ENCODE measurements at regions not wholly inside any gene's neighbourhood (a gene's known extent, or its start where the extent isn't known, plus 50 kb on each side); places are given as distances from the start of the nearest gene placed in this dataset.

- H3K27me3 ChIP-seq (ENCODE audit: insufficient read depth, low read length) = no peaks in the 10 kb centered on the region
- no peaks in the 10 kb centered on the region for H3K9me3 ChIP-seq (ENCODE audit: low read depth, low read length)
These were observed 560.3 kb upstream of the SMIM31 start for GRCh38 chr4:164193676-164194075.

GRCh38 chr4:164197556-164197955 is 556.4 kb upstream of the SMIM31 start:
- Histone ChIP-seq H3K27me3 (ENCODE audit: insufficient read depth, low read length) (no peaks in the 10 kb centered on the region), H3K4me1 (ENCODE audit: insufficient read depth, low read length) (no peaks in the 10 kb centered on the region), H3K9me3 (ENCODE audit: low read depth, low read length) (no peaks in the 10 kb centered on the region), H3K4me3 (ENCODE audit: low read length) (no peak overlapping the region)

More at GRCh38 chr4:164193676-164194075, 560.3 kb upstream of the SMIM31 start:
- H3K4me1 ChIP-seq (ENCODE audit: insufficient read depth, low read length) = no peaks in the 10 kb centered on the region
- no peak overlapping the region for H3K4me3 ChIP-seq (ENCODE audit: low read length)

- H3K27me3 ChIP-seq (ENCODE audit: insufficient read depth, low read length) = no peaks in the 10 kb centered on the region
- H3K9me3 ChIP-seq (ENCODE audit: low read depth, low read length) = no peaks in the 10 kb centered on the region
- H3K4me1 ChIP-seq (ENCODE audit: insufficient read depth, low read length) = no peaks in the 10 kb centered on the region
- no peak overlapping the region for H3K4me3 ChIP-seq (ENCODE audit: low read length)
These were observed 550.5 kb upstream of the SMIM31 start for GRCh38 chr4:164203476-164203875.

DNA sequence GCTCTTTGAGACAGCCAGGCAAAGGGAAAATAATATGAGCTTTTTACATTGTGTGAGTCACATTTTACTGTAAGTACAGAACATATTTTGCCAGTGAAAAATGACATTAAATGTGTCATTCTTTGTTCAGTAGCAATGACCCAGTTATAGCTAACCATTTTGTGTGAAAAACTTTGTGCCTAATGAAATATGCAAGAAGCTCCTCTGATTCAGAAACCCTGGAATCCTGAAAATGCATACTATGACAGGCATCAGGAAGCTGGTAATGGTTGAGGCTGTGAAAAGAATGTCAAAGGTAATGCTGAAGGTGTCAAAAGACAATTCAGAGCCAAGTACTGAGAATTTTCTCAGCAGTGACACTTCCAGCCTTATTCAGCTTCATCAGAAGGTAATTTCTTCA is 549.5 kb upstream of the SMIM31 start:
- H3K4me3 ChIP-seq (ENCODE audit: low read length) = no peak overlapping the region

DNA sequence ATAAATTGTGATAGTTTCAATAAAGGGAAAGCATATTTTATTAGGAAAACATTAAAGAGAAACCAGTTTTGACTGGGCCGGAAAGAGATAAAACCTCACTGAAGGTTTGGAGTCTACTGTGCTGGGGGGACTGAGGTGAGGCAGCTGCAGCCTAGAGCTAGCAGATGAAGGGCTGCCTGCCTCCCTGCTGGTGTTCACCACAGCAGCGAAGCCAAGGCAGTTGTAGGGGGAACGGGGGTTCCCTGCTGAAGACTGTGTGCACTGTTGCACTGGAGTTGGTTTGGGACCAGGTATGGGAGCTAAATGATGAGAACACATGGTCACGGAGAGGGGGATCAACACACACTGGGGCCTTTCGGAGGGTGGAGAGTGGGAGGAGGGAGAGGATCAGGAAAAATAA is 546.5 kb upstream of the SMIM31 start:
- H3K4me3 ChIP-seq (ENCODE audit: low read length) = no peak overlapping the region
- no peaks in the 10 kb centered on the region for H3K9me3 ChIP-seq (ENCODE audit: low read depth, low read length)
- H3K27me3 ChIP-seq (ENCODE audit: insufficient read depth, low read length) = no peaks in the 10 kb centered on the region
- no peaks in the 10 kb centered on the region for H3K4me1 ChIP-seq (ENCODE audit: insufficient read depth, low read length)

More for the DNA sequence above, 549.5 kb upstream of the SMIM31 start:
- H3K4me1 ChIP-seq (ENCODE audit: insufficient read depth, low read length) = no peaks in the 10 kb centered on the region
- no peaks in the 10 kb centered on the region for H3K9me3 ChIP-seq (ENCODE audit: low read depth, low read length)
- H3K27me3 ChIP-seq (ENCODE audit: insufficient read depth, low read length) = no peaks in the 10 kb centered on the region

DNA sequence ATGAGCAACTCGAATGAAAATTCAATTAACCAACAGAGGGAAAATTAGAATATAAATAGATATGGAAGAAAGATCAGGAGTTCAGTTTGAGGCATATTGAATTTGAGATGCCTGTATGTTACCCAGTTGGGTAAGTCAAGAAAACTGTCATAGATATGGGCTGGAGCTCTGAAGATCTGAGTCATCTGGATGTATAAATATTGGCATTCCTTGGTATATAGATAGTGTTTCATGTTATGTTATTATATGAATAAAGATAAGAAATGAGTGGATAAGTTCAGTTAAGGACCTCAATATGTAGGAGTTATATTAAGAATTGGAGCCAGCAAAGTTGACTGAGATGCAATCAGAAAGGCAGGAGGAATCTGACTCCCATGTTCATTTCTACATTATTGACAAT is 543.6 kb upstream of the SMIM31 start:
- no peaks in the 10 kb centered on the region for H3K4me1 ChIP-seq (ENCODE audit: insufficient read depth, low read length)
- no peak overlapping the region for H3K4me3 ChIP-seq (ENCODE audit: low read length)

GRCh38 chr4:164212134-164212533 is 541.8 kb upstream of the SMIM31 start:
- H3K27me3 ChIP-seq (ENCODE audit: insufficient read depth, low read length) = no peaks in the 10 kb centered on the region
- H3K4me1 ChIP-seq (ENCODE audit: insufficient read depth, low read length) = no peaks in the 10 kb centered on the region

More for the DNA sequence above, 543.6 kb upstream of the SMIM31 start:
- no peaks in the 10 kb centered on the region for H3K27me3 ChIP-seq (ENCODE audit: insufficient read depth, low read length)
- no peaks in the 10 kb centered on the region for H3K9me3 ChIP-seq (ENCODE audit: low read depth, low read length)

GRCh38 chr4:164212714-164213113 is 541.2 kb upstream of the SMIM31 start:
- Histone ChIP-seq H3K9me3 (ENCODE audit: low read depth, low read length) (no peaks in the 10 kb centered on the region), H3K4me1 (ENCODE audit: insufficient read depth, low read length) (no peaks in the 10 kb centered on the region), H3K27me3 (ENCODE audit: insufficient read depth, low read length) (no peaks in the 10 kb centered on the region), H3K4me3 (ENCODE audit: low read length) (no peak overlapping the region)

More at GRCh38 chr4:164212134-164212533, 541.8 kb upstream of the SMIM31 start:
- no peak overlapping the region for H3K4me3 ChIP-seq (ENCODE audit: low read length)
- no peaks in the 10 kb centered on the region for H3K9me3 ChIP-seq (ENCODE audit: low read depth, low read length)

DNA sequence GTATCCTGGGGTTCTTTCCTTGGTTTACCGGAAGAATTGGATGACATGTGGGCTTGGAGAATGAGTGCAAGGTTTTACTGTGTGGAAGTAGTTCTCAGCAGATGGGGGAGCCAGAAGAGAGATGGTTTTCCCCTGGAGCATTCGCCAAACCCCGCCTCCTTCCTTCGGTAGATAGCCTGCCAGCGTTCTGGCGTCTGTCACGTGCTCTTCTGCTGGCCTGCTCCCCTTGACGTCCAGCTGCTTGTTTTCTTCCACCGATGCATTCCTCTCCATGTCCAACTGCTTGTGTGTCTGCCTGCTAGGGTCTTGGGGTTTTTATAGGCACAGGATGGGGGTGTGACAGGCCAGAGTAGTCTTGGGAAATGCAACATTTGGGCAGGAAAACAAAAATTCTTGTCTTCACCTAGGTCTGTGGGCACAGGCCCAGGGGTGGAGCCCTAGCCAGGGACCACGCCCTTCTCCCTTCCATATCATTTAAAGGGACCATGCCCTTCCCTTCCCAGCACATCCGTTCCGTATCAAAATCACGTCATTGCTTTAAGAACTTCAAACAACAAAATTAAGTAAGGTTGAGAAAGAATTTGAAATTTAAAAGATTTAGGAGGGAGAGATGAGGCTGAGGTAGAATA is 538.7 kb upstream of the SMIM31 start:
- Histone ChIP-seq H3K4me3 (ENCODE audit: low read length) (no peak overlapping the region), H3K4me1 (ENCODE audit: insufficient read depth, low read length) (no peaks in the 10 kb centered on the region), H3K27me3 (ENCODE audit: insufficient read depth, low read length) (no peaks in the 10 kb centered on the region), H3K9me3 (ENCODE audit: low read depth, low read length) (no peaks in the 10 kb centered on the region)

GRCh38 chr4:164221631-164222030 is 532.3 kb upstream of the SMIM31 start:
- Histone ChIP-seq H3K4me3 (ENCODE audit: low read length) (no peak overlapping the region), H3K27me3 (ENCODE audit: insufficient read depth, low read length) (no peaks in the 10 kb centered on the region), H3K9me3 (ENCODE audit: low read depth, low read length) (no peaks in the 10 kb centered on the region), H3K4me1 (ENCODE audit: insufficient read depth, low read length) (no peaks in the 10 kb centered on the region)

GRCh38 chr4:164224871-164225270 is 529.1 kb upstream of the SMIM31 start:
- H3K4me3 ChIP-seq (ENCODE audit: low read length) = no peak overlapping the region
- H3K27me3 ChIP-seq (ENCODE audit: insufficient read depth, low read length) = no peaks in the 10 kb centered on the region
- no peaks in the 10 kb centered on the region for H3K9me3 ChIP-seq (ENCODE audit: low read depth, low read length)
- no peaks in the 10 kb centered on the region for H3K4me1 ChIP-seq (ENCODE audit: insufficient read depth, low read length)

GRCh38 chr4:164229255-164229654 is 524.7 kb upstream of the SMIM31 start:
- Histone ChIP-seq H3K9me3 (ENCODE audit: low read depth, low read length) (no peaks in the 10 kb centered on the region), H3K4me3 (ENCODE audit: low read length) (no peak overlapping the region), H3K4me1 (ENCODE audit: insufficient read depth, low read length) (no peaks in the 10 kb centered on the region), H3K27me3 (ENCODE audit: insufficient read depth, low read length) (no peaks in the 10 kb centered on the region)

DNA sequence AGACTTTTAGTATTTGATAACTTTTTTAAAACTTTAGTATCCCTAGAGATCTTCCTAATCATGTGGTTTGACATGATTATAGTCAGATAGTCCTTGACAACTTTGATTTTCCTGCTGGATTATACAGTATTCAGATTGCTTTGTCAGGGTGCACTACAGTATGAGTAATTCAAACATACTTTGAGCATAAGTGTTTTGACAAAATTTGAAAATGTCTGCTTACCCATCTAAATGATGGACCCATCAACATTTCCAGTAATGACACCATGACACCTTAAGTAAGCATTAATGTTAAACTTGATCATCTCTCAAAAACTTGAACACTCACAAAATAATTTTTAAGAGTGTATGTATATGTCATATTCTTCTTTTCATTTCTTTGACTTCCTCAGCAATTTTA is 514.5 kb upstream of the SMIM31 start:
- Histone ChIP-seq H3K4me3 (ENCODE audit: low read length) (no peak overlapping the region), H3K27me3 (ENCODE audit: insufficient read depth, low read length) (no peaks in the 10 kb centered on the region), H3K9me3 (ENCODE audit: low read depth, low read length) (no peaks in the 10 kb centered on the region), H3K4me1 (ENCODE audit: insufficient read depth, low read length) (no peaks in the 10 kb centered on the region)

DNA sequence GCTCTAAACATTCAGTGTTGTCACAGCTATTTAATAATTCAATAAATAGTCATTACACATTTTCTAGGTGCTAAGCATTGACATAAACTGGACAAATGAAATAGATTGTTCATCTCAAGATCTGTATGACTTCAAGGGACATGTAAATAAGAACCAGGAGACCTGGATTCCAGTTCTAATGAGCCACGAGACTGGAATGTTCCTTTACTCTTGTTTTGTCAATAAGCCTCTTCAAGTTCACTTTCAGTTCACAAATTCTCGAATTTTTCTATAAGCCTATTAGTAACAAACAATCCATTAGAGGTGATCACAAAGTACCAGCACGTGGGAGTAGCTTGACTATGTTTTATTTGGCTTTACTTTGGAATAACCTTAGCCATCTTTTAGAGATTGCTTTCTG is 514.0 kb upstream of the SMIM31 start:
- Histone ChIP-seq H3K27me3 (ENCODE audit: insufficient read depth, low read length) (no peaks in the 10 kb centered on the region), H3K4me1 (ENCODE audit: insufficient read depth, low read length) (no peaks in the 10 kb centered on the region)

DNA sequence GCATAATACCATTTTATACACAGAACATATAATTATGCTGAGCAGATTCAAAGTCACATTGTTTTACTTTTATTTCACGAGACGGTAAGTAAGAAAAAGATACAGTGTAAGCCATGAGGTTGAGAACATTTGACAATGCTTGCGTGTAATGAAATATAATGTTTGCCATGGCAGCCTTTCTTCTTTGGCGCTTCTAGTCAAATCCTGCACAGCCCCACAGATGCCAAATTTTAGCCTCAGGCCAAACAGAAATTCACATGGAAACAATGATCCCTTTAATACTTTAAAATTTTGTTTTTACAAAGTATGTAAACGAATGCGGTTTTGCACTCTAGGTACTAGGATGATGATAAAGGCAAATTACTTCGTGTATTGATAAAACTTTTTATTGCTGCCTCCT is 502.7 kb upstream of the SMIM31 start:
- Histone ChIP-seq H3K27me3 (ENCODE audit: insufficient read depth, low read length) (no peaks in the 10 kb centered on the region), H3K9me3 (ENCODE audit: low read depth, low read length) (no peaks in the 10 kb centered on the region)

More for the DNA sequence above, 514.0 kb upstream of the SMIM31 start:
- Histone ChIP-seq H3K9me3 (ENCODE audit: low read depth, low read length) (no peaks in the 10 kb centered on the region), H3K4me3 (ENCODE audit: low read length) (no peak overlapping the region)

GRCh38 chr4:164252286-164252685 is 501.6 kb upstream of the SMIM31 start:
- no peak overlapping the region for H3K4me3 ChIP-seq (ENCODE audit: low read length)
- no peaks in the 10 kb centered on the region for H3K4me1 ChIP-seq (ENCODE audit: insufficient read depth, low read length)
- no peaks in the 10 kb centered on the region for H3K9me3 ChIP-seq (ENCODE audit: low read depth, low read length)
- H3K27me3 ChIP-seq (ENCODE audit: insufficient read depth, low read length) = no peaks in the 10 kb centered on the region

More for the DNA sequence above, 502.7 kb upstream of the SMIM31 start:
- H3K4me1 ChIP-seq (ENCODE audit: insufficient read depth, low read length) = no peaks in the 10 kb centered on the region
- no peak overlapping the region for H3K4me3 ChIP-seq (ENCODE audit: low read length)
